Thyroid gland (tissue), 4 donors: ENCODE measurements at regions not wholly inside any gene's neighbourhood (a gene's known extent, or its start where the extent isn't known, plus 50 kb on each side); places are given as distances from the start of the nearest gene placed in this dataset.

ENCODE experiments used
- DNase-seq, 2 donors: peaks; one replicate each; pipeline ENCODE4 v3.0.0-alpha.2; 2019
- H3K27ac ChIP-seq, 3 donors: fragments of 200-600 bp; sonication (generic); 1 replicate in 2 of 3; 2 replicates in 1 of 3; pipeline ENCODE4 v1.5.1; 2016 to 2019; ENCODE audit warnings: mild to moderate bottlenecking in 1 of 3, moderate library complexity in 1 of 3
- H3K27me3 ChIP-seq: fragments of 200-600 bp; sonication (generic); one replicate; pipeline ENCODE4 v1.5.1; 2019
- H3K36me3 ChIP-seq, 2 donors: fragments of 200-600 bp; sonication (generic); one replicate each; pipeline ENCODE4 v1.5.1; 2016 to 2019
- H3K4me1 ChIP-seq, 2 donors: fragments of 200-600 bp; sonication (generic); one replicate each; pipeline ENCODE4 v1.5.1; 2017 to 2019
- H3K4me3 ChIP-seq, 3 donors: fragments of 200-600 bp; sonication (generic); replicated peaks in 1 of 3; 1 replicate in 2 of 3; 2 replicates in 1 of 3; pipeline ENCODE4 v1.5.1; 2016; ENCODE audit warnings: mild to moderate bottlenecking in 1 of 3
- H3K9me3 ChIP-seq: fragments of 200-600 bp; sonication (generic); one replicate; pipeline ENCODE4 v1.5.1; 2017
- CTCF ChIP-seq, 6 experiments: fragments of 200-600 bp in 3 of 6; fragments of 450-650 bp in 3 of 6; sonication (generic) in 3 of 6; IDR thresholded peaks; one replicate each; pipeline ENCODE4 v1.5.1; 2016 to 2019; ENCODE audit warnings: antibody characterized with exemption in 6 of 6, mild to moderate bottlenecking in 2 of 6, inconsistent platforms in 1 of 6, moderate library complexity in 1 of 6
- POLR2A ChIP-seq, 2 donors: fragments of 450-650 bp; IDR thresholded peaks; one replicate each; pipeline ENCODE4 v1.6.1; 2017; ENCODE audit warnings: antibody characterized with exemption in 2 of 2, mild to moderate bottlenecking in 2 of 2, moderate library complexity in 1 of 2
- WGBS, 2 donors: methylation state at CpG; one replicate each; pipeline ENCODE4 v1.1.5; 2017; 5-methylcytosine and 5-hydroxymethylcytosine counted together
- intact Hi-C: fragments of 100-400 bp; cut with DNase I; formaldehyde crosslinking; loops from one replicate; pipeline ENCODE4 v1.15.1; 2023

GRCh38 chr9:117535434-117535833 is 120.6 kb upstream of the ASTN2 start:
- Histone ChIP-seq H3K27ac (no peak overlapping the region), H3K27me3 (no peaks in the 10 kb centered on the region), H3K4me3 (no peak overlapping the region), H3K9me3 (no peaks in the 10 kb centered on the region), H3K4me1 (no peaks in the 10 kb centered on the region), H3K36me3 (no peaks in the 10 kb centered on the region)
- WGBS, 2 donors = 29 to 30% methylated on average over 3 of the region's 3 CpGs
- intact Hi-C loops = no loop called here
- no peak for DNase-seq
- TF ChIP-seq POLR2A (IDR thresholded peaks at IDR 0.05) (no peak), CTCF (IDR thresholded peaks at IDR 0.05) (no peak)

GRCh38 chr9:117528225-117528624 is 113.4 kb upstream of the ASTN2 start:
- intact Hi-C loops = no loop called here
- TF ChIP-seq POLR2A (IDR thresholded peaks at IDR 0.05) (no peak), CTCF (IDR thresholded peaks at IDR 0.05) (no peak)
- Histone ChIP-seq H3K4me1 (no peaks in the 10 kb centered on the region), H3K27me3 (no peaks in the 10 kb centered on the region), H3K9me3 (no peaks in the 10 kb centered on the region), H3K36me3 (no peaks in the 10 kb centered on the region), H3K27ac (no peak overlapping the region), H3K4me3 (no peak overlapping the region)
- 84 to 94% methylated on average over 1 of the region's 1 CpG for WGBS, 2 donors
- DNase-seq = no peak

GRCh38 chr9:117526674-117527073 is 111.8 kb upstream of the ASTN2 start:
- H3K36me3 ChIP-seq = no peaks in the 10 kb centered on the region
- H3K27me3 ChIP-seq = no peaks in the 10 kb centered on the region
- DNase-seq = no peak
- H3K27ac ChIP-seq = no peak overlapping the region
- intact Hi-C loops = no loop called here
- no peaks in the 10 kb centered on the region for H3K9me3 ChIP-seq
- TF ChIP-seq POLR2A (IDR thresholded peaks at IDR 0.05) = no peak
- no peak overlapping the region for H3K4me3 ChIP-seq
- 52 to 56% methylated on average over 2 of the region's 2 CpGs for WGBS, 2 donors
- no peaks in the 10 kb centered on the region for H3K4me1 ChIP-seq

- intact Hi-C loops = no loop called here
- Histone ChIP-seq H3K4me1 (no peaks in the 10 kb centered on the region), H3K4me3 (no peak overlapping the region), H3K36me3 (no peaks in the 10 kb centered on the region), H3K27ac (no peak overlapping the region), H3K27me3 (no peaks in the 10 kb centered on the region), H3K9me3 (no peaks in the 10 kb centered on the region)
- WGBS, 2 donors = 62 to 75% methylated on average over 2 of the region's 2 CpGs
- no peak for DNase-seq
- no peak for TF ChIP-seq POLR2A (IDR thresholded peaks at IDR 0.05)
- TF ChIP-seq CTCF (IDR thresholded peaks at IDR 0.05) = no peak
Observed at GRCh38 chr9:117523531-117524153, 108.8 kb upstream of the ASTN2 start.

GRCh38 chr9:117521293-117521692 is 106.4 kb upstream of the ASTN2 start:
- Histone ChIP-seq H3K9me3 (no peaks in the 10 kb centered on the region), H3K4me1 (no peaks in the 10 kb centered on the region), H3K27ac (no peak overlapping the region), H3K36me3 (no peaks in the 10 kb centered on the region), H3K4me3 (no peak overlapping the region), H3K27me3 (no peaks in the 10 kb centered on the region)
- 86 to 88% methylated on average over 4 of the region's 4 CpGs for WGBS, 2 donors
- TF ChIP-seq CTCF (IDR thresholded peaks at IDR 0.05) (no peak), POLR2A (IDR thresholded peaks at IDR 0.05) (no peak)
- intact Hi-C loops = no loop called here
- no peak for DNase-seq
